Omental fat pad (tissue), 3 donors: ENCODE measurements at regions not wholly inside any gene's neighbourhood (a gene's known extent, or its start where the extent isn't known, plus 50 kb on each side); places are given as distances from the start of the nearest gene placed in this dataset.
"Not testable (repeated sequence)": the region's sequence is repeated elsewhere in the genome, so short reads cannot be mapped to it uniquely, and the experiment has no call there.

Experiments used
- ATAC-seq: fragments of 150-250 bp; one replicate; pipeline ENCODE4 v1.9.1; 2016; ENCODE audit warnings: mild to moderate bottlenecking, moderate library complexity; ENCODE audit not compliant: low FRiP score
- DNase-seq: peaks from one replicate; pipeline ENCODE4 v3.0.0-alpha.2; 2019; ENCODE audit warnings: low spot score
- CTCF ChIP-seq, 3 donors: fragments of 450-650 bp; IDR thresholded peaks; one replicate each; pipeline ENCODE4 v1.5.1; 2016 to 2017; ENCODE audit warnings: antibody characterized with exemption in 3 of 3, mild to moderate bottlenecking in 3 of 3, moderate library complexity in 2 of 3

GRCh38 chr7:69076566-69076965 is 521.7 kb upstream of the AUTS2 start:
- no peak for TF ChIP-seq CTCF (IDR thresholded peaks at IDR 0.05)
- DNase-seq, result no peak
- no peak for ATAC-seq

GRCh38 chr7:69078997-69079769 is 519.1 kb upstream of the AUTS2 start:
- no peak for DNase-seq
- TF ChIP-seq CTCF (IDR thresholded peaks at IDR 0.05), result no peak
- ATAC-seq, result no peak

- not testable (repeated sequence) for DNase-seq, ATAC-seq
These were observed 511.0 kb upstream of the AUTS2 start for GRCh38 chr7:69087281-69087680.

GRCh38 chr7:69088185-69088584 is 510.1 kb upstream of the AUTS2 start:
- ATAC-seq (no peak), DNase-seq (no peak)
- no peak for TF ChIP-seq CTCF (IDR thresholded peaks at IDR 0.05)

- ATAC-seq (no peak), DNase-seq (no peak)
- no peak for TF ChIP-seq CTCF (IDR thresholded peaks at IDR 0.05)
These were observed 507.3 kb upstream of the AUTS2 start for GRCh38 chr7:69090936-69091335.

GRCh38 chr7:69091521-69091920 is 506.8 kb upstream of the AUTS2 start:
- DNase-seq (no peak), ATAC-seq (no peak)
- no peak for TF ChIP-seq CTCF (IDR thresholded peaks at IDR 0.05)

- DNase-seq (no peak), ATAC-seq (no peak)
- TF ChIP-seq CTCF (IDR thresholded peaks at IDR 0.05), result no peak
These were observed 503.1 kb upstream of the AUTS2 start for GRCh38 chr7:69095127-69095526.
